Astrocyte of the hippocampus (primary cell): ENCODE measurements at regions not wholly inside any gene's neighbourhood (a gene's known extent, or its start where the extent isn't known, plus 50 kb on each side); places are given as distances from the start of the nearest gene placed in this dataset.

Experiments
- DNase-seq: peaks from one replicate; pipeline ENCODE4 v3.0.0; 2011; ENCODE audit warnings: low read depth, low spot score

GRCh38 chr13:99436686-99437416, 64.4 kb upstream of the TM9SF2 start:
- DNase-seq: peak; percentile 91

- no peak for DNase-seq
These were observed 62.2 kb upstream of the TM9SF2 start for GRCh38 chr13:99439048-99439447.

- no peak for DNase-seq
These were observed 61.2 kb upstream of the TM9SF2 start for GRCh38 chr13:99439850-99440604.

GRCh38 chr13:99442273-99442895, 58.9 kb upstream of the TM9SF2 start:
- peak; percentile 59 for DNase-seq

- DNase-seq: no peak
These were observed 55.0 kb upstream of the TM9SF2 start for GRCh38 chr13:99446242-99446641.

GRCh38 chr13:99448546-99448945, 52.7 kb upstream of the TM9SF2 start:
- DNase-seq: no peak

DNA sequence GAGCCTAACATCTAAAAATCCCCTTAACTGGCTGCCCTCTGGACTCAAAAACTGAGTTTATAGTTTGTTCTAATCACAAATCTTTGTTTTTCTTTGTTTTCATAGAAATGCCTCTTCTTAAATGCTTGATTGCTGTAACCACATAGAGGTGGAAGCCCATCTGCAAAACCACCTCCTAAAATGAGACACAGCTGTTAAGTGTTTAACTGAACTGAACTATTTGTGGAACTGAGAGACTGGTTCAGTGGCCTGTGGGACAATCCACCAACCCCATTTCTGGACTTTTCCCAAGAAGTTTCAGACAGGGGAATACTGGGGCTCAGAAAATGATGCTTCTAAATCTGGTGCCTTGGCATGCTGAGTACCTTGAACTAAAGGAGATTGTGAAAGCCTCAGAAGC, 50.9 kb upstream of the TM9SF2 start:
- DNase-seq: no peak
